Vagina (tissue), 2 donors: ENCODE measurements at regions not wholly inside any gene's neighbourhood (a gene's known extent, or its start where the extent isn't known, plus 50 kb on each side); places are given as distances from the start of the nearest gene placed in this dataset.

Experiments
- DNase-seq, 2 donors: peaks; one replicate each; pipeline ENCODE4 v3.0.0-alpha.2; 2017; ENCODE audit errors: extremely low spot score in 2 of 2
- H3K27ac ChIP-seq: fragments of 200-600 bp; sonication (generic); one replicate; pipeline ENCODE4 v1.5.1; 2019
- H3K27me3 ChIP-seq: fragments of 200-600 bp; sonication (generic); one replicate; pipeline ENCODE4 v1.5.1; 2019
- H3K36me3 ChIP-seq, 2 donors: fragments of 200-600 bp; sonication (generic); one replicate each; pipeline ENCODE4 v1.5.1; 2017 to 2019
- H3K4me1 ChIP-seq: fragments of 200-600 bp; sonication (generic); one replicate; pipeline ENCODE4 v1.5.1; 2019
- H3K4me3 ChIP-seq, 2 donors: fragments of 200-600 bp; sonication (generic); 1 replicate in 1 of 2; 2 replicates in 1 of 2; pipeline ENCODE4 v1.5.1; 2016 to 2019
- H3K9me3 ChIP-seq: fragments of 200-600 bp; sonication (generic); one replicate; pipeline ENCODE4 v1.5.1; 2019
- POLR2A ChIP-seq, 2 donors: fragments of 450-650 bp; IDR thresholded peaks; one replicate each; pipeline ENCODE4 v1.6.1; 2017; ENCODE audit warnings: antibody characterized with exemption in 2 of 2, mild to moderate bottlenecking in 2 of 2, moderate library complexity in 2 of 2
- POLR2AphosphoS5 ChIP-seq, 2 donors: sonication (generic); formaldehyde crosslinking; IDR thresholded peaks; one replicate each; pipeline ENCODE4 v1.9.0; 2017; ENCODE audit warnings: antibody characterized with exemption in 2 of 2, mild to moderate bottlenecking in 2 of 2, low read depth in 1 of 2; ENCODE audit not compliant: insufficient read depth in 1 of 2
- intact Hi-C: fragments of 100-400 bp; cut with DNase I; formaldehyde crosslinking; loops from one replicate; pipeline ENCODE4 v1.15.1; 2023
- TF ChIP-seq, protein P1 (sequence below), 3 experiments: fragments of 450-650 bp in 2 of 3; fragments of 200-600 bp in 1 of 3; sonication (generic) in 1 of 3; IDR thresholded peaks; one replicate each; pipeline ENCODE4 v1.5.1; 2017 to 2019; ENCODE audit warnings: antibody characterized with exemption in 3 of 3, mild to moderate bottlenecking in 2 of 3, moderate library complexity in 2 of 3

DNA sequence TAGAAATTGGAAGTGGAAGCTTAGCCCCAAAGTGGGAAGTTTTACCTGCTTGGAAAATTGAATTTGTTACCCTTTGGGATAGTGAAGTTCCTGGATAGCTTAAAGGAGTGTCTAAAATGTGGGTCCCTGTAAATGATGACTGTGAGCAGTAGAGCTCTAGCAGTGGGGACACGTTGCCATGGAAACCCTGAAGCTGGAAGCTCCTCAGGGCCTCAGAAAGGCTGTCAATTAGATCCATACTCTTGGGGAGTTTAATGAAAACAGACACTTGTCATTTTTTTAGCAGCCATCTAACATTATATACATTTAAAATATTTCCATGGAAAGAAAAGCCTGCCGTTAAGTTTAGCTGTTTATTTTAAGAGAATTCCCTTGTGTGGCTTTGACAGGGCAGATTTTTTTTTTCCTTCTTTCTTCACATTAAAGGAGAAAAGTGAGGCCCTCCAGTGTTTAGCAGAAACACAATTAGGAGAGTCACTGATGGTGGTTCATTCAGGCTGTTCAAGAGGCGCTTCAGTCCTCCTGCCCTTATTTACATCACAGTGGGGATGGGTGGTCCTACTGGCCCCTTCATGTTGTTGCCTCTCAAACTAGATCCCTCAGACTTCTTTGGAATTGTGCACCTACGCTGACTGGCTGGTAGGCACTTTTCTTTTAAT lies 518.4 kb downstream of the CCSER2 start:
- Histone ChIP-seq H3K27ac (no peak overlapping the region), H3K4me1 (no peaks in the 10 kb centered on the region), H3K4me3 (no peak overlapping the region), H3K27me3 (no peaks in the 10 kb centered on the region), H3K36me3 (no peaks in the 10 kb centered on the region), H3K9me3 (no peaks in the 10 kb centered on the region)
- DNase-seq: no peak
- TF ChIP-seq, protein P1, sequence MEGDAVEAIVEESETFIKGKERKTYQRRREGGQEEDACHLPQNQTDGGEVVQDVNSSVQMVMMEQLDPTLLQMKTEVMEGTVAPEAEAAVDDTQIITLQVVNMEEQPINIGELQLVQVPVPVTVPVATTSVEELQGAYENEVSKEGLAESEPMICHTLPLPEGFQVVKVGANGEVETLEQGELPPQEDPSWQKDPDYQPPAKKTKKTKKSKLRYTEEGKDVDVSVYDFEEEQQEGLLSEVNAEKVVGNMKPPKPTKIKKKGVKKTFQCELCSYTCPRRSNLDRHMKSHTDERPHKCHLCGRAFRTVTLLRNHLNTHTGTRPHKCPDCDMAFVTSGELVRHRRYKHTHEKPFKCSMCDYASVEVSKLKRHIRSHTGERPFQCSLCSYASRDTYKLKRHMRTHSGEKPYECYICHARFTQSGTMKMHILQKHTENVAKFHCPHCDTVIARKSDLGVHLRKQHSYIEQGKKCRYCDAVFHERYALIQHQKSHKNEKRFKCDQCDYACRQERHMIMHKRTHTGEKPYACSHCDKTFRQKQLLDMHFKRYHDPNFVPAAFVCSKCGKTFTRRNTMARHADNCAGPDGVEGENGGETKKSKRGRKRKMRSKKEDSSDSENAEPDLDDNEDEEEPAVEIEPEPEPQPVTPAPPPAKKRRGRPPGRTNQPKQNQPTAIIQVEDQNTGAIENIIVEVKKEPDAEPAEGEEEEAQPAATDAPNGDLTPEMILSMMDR (IDR thresholded peaks at IDR 0.05): no peak
- TF ChIP-seq POLR2A (IDR thresholded peaks at IDR 0.05) (no peak), POLR2AphosphoS5 (IDR thresholded peaks at IDR 0.05; ENCODE audit: insufficient read depth in 1 of 2, low read depth in 1 of 2) (no peak)
- intact Hi-C loops: no loop called here

- no peak overlapping the region for H3K27ac ChIP-seq
- intact Hi-C loops: no loop called here
- H3K9me3 ChIP-seq: no peaks in the 10 kb centered on the region
- no peak for DNase-seq
- H3K27me3 ChIP-seq: no peaks in the 10 kb centered on the region
- H3K4me1 ChIP-seq: no peaks in the 10 kb centered on the region
- no peaks in the 10 kb centered on the region for H3K36me3 ChIP-seq
- no peak overlapping the region for H3K4me3 ChIP-seq
- TF ChIP-seq, protein P1 (IDR thresholded peaks at IDR 0.05): no peak
- no peak for TF ChIP-seq POLR2AphosphoS5 (IDR thresholded peaks at IDR 0.05; ENCODE audit: insufficient read depth in 1 of 2, low read depth in 1 of 2)
- TF ChIP-seq POLR2A (IDR thresholded peaks at IDR 0.05): no peak
Measured at GRCh38 chr10:84848967-84849366, 520.6 kb downstream of the CCSER2 start.

DNA sequence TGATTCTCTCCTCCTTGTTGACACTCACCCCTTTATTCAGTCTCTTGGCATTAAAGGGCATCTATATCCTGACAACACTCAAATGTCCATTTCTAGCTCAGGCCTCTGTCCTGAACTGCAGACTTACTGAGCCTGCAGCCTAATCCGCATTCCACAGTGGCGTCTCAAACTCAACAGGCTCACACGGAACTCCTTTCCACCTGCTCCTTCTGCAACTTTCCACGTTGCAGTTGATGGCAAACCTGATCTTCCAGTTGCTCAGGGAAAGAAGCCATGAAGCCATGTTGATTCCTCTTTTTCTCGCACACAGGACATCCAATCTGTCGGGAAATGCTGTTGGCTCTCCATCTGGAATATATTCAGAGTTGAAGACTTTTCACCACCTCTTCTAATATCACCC lies 522.4 kb downstream of the CCSER2 start:
- H3K4me1 ChIP-seq: no peaks in the 10 kb centered on the region
- intact Hi-C loops: no loop called here
- H3K27ac ChIP-seq: no peak overlapping the region
- H3K27me3 ChIP-seq: no peaks in the 10 kb centered on the region
- no peaks in the 10 kb centered on the region for H3K9me3 ChIP-seq
- no peak for DNase-seq
- TF ChIP-seq POLR2AphosphoS5 (IDR thresholded peaks at IDR 0.05; ENCODE audit: insufficient read depth in 1 of 2, low read depth in 1 of 2) (no peak), POLR2A (IDR thresholded peaks at IDR 0.05) (no peak)
- TF ChIP-seq, protein P1 (IDR thresholded peaks at IDR 0.05): no peak
- H3K36me3 ChIP-seq: no peaks in the 10 kb centered on the region
- no peak overlapping the region for H3K4me3 ChIP-seq

- TF ChIP-seq POLR2AphosphoS5 (IDR thresholded peaks at IDR 0.05; ENCODE audit: insufficient read depth in 1 of 2, low read depth in 1 of 2): no peak
- no peak for TF ChIP-seq POLR2A (IDR thresholded peaks at IDR 0.05)
- TF ChIP-seq, protein P1 (IDR thresholded peaks at IDR 0.05): no peak
- Histone ChIP-seq H3K4me3 (no peak overlapping the region), H3K36me3 (no peaks in the 10 kb centered on the region), H3K4me1 (no peaks in the 10 kb centered on the region), H3K27me3 (no peaks in the 10 kb centered on the region), H3K27ac (no peak overlapping the region), H3K9me3 (no peaks in the 10 kb centered on the region)
- no peak for DNase-seq
- intact Hi-C loops: no loop called here
Measured at GRCh38 chr10:84854439-84854838, 526.0 kb downstream of the CCSER2 start.

GRCh38 chr10:84860855-84861254 lies 532.5 kb downstream of the CCSER2 start:
- Histone ChIP-seq H3K27ac (no peak overlapping the region), H3K9me3 (no peaks in the 10 kb centered on the region), H3K4me1 (no peaks in the 10 kb centered on the region), H3K4me3 (no peak overlapping the region), H3K27me3 (no peaks in the 10 kb centered on the region), H3K36me3 (no peaks in the 10 kb centered on the region)
- intact Hi-C loops: no loop called here
- DNase-seq: no peak
- no peak for TF ChIP-seq POLR2AphosphoS5 (IDR thresholded peaks at IDR 0.05; ENCODE audit: insufficient read depth in 1 of 2, low read depth in 1 of 2)
- TF ChIP-seq, protein P1 (IDR thresholded peaks at IDR 0.05): no peak
